PC-9 (cell line): ENCODE measurements at regions not wholly inside any gene's neighbourhood (a gene's known extent, or its start where the extent isn't known, plus 50 kb on each side); places are given as distances from the start of the nearest gene placed in this dataset.

Experiments
- BruUV-seq: library from RNA; stranded (reverse); fragments of 400-500 nt; replicated peaks from 2 replicates; lab custom pipeline; 2021; lab: Mats Ljungman, UMichigan
- CTCF ChIA-PET: fragments of 300-600 bp; sonication (Branson Sonifier 250); formaldehyde crosslinking; loops from one replicate; lab custom pipeline; 2022; ENCODE audit warnings: antibody characterized with exemption; lab: Charles Lee
- POLR2A ChIA-PET: fragments of 300-600 bp; sonication (Branson Sonifier 250); formaldehyde crosslinking; loops from one replicate; lab custom pipeline; 2022; ENCODE audit warnings: antibody characterized with exemption; ENCODE audit not compliant: unreplicated experiment; lab: Charles Lee
- DNase-seq, 2 experiments: peaks; one replicate each; pipeline versions ENCODE4 v3.0.0 to v3.0.0-alpha.2; 2015 to 2022; ENCODE audit warnings: mixed read lengths in 1 of 2
- H2AFZ ChIP-seq: fragments of 200-600 bp; sonication (generic); 2 replicates; pipeline ENCODE4 v1.8.1; 2017; ENCODE audit warnings: antibody characterized with exemption
- H3F3A ChIP-seq: fragments of 200-600 bp; sonication (generic); 2 replicates; pipeline ENCODE4 v1.8.1; 2017; ENCODE audit warnings: antibody characterized with exemption, mild to moderate bottlenecking, low read depth; ENCODE audit not compliant: insufficient read depth
- H3K27ac ChIP-seq: fragments of 200-600 bp; sonication (generic); 2 replicates; pipeline ENCODE4 v1.6.1; 2016; ENCODE audit warnings: mixed run types
- H3K27me3 ChIP-seq: fragments of 200-600 bp; sonication (generic); 2 replicates; pipeline ENCODE4 v1.6.1; 2016; ENCODE audit warnings: low read depth, mixed run types; ENCODE audit not compliant: insufficient read depth
- H3K36me3 ChIP-seq: fragments of 200-600 bp; sonication (generic); 2 replicates; pipeline ENCODE4 v1.6.1; 2016; ENCODE audit warnings: low read depth, mixed run types
- H3K4me1 ChIP-seq: fragments of 200-600 bp; sonication (generic); replicated peaks from 2 replicates; pipeline ENCODE4 v1.6.1; 2016; ENCODE audit warnings: mixed run types; ENCODE audit not compliant: insufficient read depth
- H3K4me2 ChIP-seq: fragments of 200-600 bp; sonication (generic); 2 replicates; pipeline ENCODE4 v1.6.1; 2017; ENCODE audit warnings: mixed run types
- H3K4me3 ChIP-seq: fragments of 200-600 bp; sonication (generic); 2 replicates; pipeline ENCODE4 v1.6.1; 2016; ENCODE audit warnings: mixed run types
- H3K79me2 ChIP-seq: fragments of 200-600 bp; sonication (generic); 2 replicates; pipeline ENCODE4 v1.6.1; 2017; ENCODE audit warnings: low read depth, mixed run types
- H3K9me2 ChIP-seq: fragments of 200-600 bp; sonication (generic); 2 replicates; pipeline ENCODE4 v1.8.1; 2017; ENCODE audit warnings: mild to moderate bottlenecking; ENCODE audit not compliant: insufficient read depth
- H3K9me3 ChIP-seq: fragments of 200-600 bp; sonication (generic); 2 replicates; pipeline ENCODE4 v1.8.1; 2016; ENCODE audit warnings: low read depth; ENCODE audit not compliant: insufficient read depth
- H4K20me1 ChIP-seq: fragments of 200-600 bp; sonication (generic); 2 replicates; pipeline ENCODE4 v1.8.1; 2017; ENCODE audit not compliant: insufficient read depth
- CTCF ChIP-seq: fragments of 200-600 bp; sonication (generic); conservative IDR thresholded peaks from 2 replicates; pipeline ENCODE4 v1.6.1; 2017; ENCODE audit warnings: mixed run types, antibody characterized with exemption, mild to moderate bottlenecking, moderate library complexity
- EZH2 ChIP-seq: fragments of 200-600 bp; sonication (generic); IDR thresholded peaks from 2 replicates; pipeline ENCODE4 v1.8.0; 2017; ENCODE audit warnings: antibody characterized with exemption, low read depth
- intact Hi-C: fragments of 100-400 bp; cut with micrococcal nuclease; formaldehyde crosslinking; loops from one replicate; pipeline ENCODE4 v1.10.0; 2022; ENCODE audit not compliant: unreplicated experiment

GRCh38 chr20:41923624-41924023 lies 305.4 kb upstream of the CHD6 start:
- Histone ChIP-seq H3F3A (no peaks in the 10 kb centered on the region), H2AFZ (no peak overlapping the region), H3K79me2 (no peaks in the 10 kb centered on the region), H3K4me2 (no peak overlapping the region), H3K36me3 (no peaks in the 10 kb centered on the region), H3K9me3 (no peaks in the 10 kb centered on the region), H3K27ac (no peak overlapping the region), H3K9me2 (no peaks in the 10 kb centered on the region), H3K27me3 (peaks cover 17% of the 10 kb centered on the region; the same call in 1 of the 2 replicates), H4K20me1 (no peaks in the 10 kb centered on the region), H3K4me1 (no peaks in the 10 kb centered on the region), H3K4me3 (no peak overlapping the region)
- no peak for DNase-seq
- intact Hi-C loops: no loop called here
- BruUV-seq: no TSS peak
- ChIA-PET POLR2A (no interaction called here), CTCF (no interaction called here)
- TF ChIP-seq CTCF: no peak
- no peak for TF ChIP-seq EZH2

GRCh38 chr20:41913146-41913545 lies 295.0 kb upstream of the CHD6 start:
- ChIA-PET POLR2A (no interaction called here), CTCF (no interaction called here)
- Histone ChIP-seq H3K27ac (no peak overlapping the region), H3K4me3 (no peak overlapping the region), H4K20me1 (no peaks in the 10 kb centered on the region), H2AFZ (no peak overlapping the region), H3F3A (no peaks in the 10 kb centered on the region), H3K9me3 (no peaks in the 10 kb centered on the region), H3K4me1 (no peaks in the 10 kb centered on the region), H3K4me2 (no peak overlapping the region), H3K79me2 (no peaks in the 10 kb centered on the region), H3K27me3 (0 out of 2 replicates have a peak, but pooled peaks cover 8% of the 10 kb centered on the region), H3K9me2 (no peaks in the 10 kb centered on the region), H3K36me3 (no peaks in the 10 kb centered on the region)
- no peak for DNase-seq
- intact Hi-C loops: no loop called here
- TF ChIP-seq CTCF (no peak), EZH2 (no peak)
- no TSS peak for BruUV-seq

- 0 out of 2 replicates have a peak, but pooled peaks cover 13% of the 10 kb centered on the region for H3K27me3 ChIP-seq
- BruUV-seq: no TSS peak
- no peak overlapping the region for H2AFZ ChIP-seq
- POLR2A ChIA-PET: no interaction called here
- no peaks in the 10 kb centered on the region for H3K9me2 ChIP-seq
- no peaks in the 10 kb centered on the region for H3K4me1 ChIP-seq
- H3K36me3 ChIP-seq: no peaks in the 10 kb centered on the region
- intact Hi-C loops: no loop called here
- H3K9me3 ChIP-seq: no peaks in the 10 kb centered on the region
- H4K20me1 ChIP-seq: no peaks in the 10 kb centered on the region
- no peaks in the 10 kb centered on the region for H3K79me2 ChIP-seq
- no peaks in the 10 kb centered on the region for H3F3A ChIP-seq
- H3K4me2 ChIP-seq: no peak overlapping the region
- no peak overlapping the region for H3K27ac ChIP-seq
- CTCF ChIA-PET: no interaction called here
- no peak for TF ChIP-seq EZH2
- no peak for TF ChIP-seq CTCF
- no peak overlapping the region for H3K4me3 ChIP-seq
- no peak for DNase-seq
Measured at GRCh38 chr20:41910558-41910957, 292.4 kb upstream of the CHD6 start.
